ENCODE measurements at regions not wholly inside any gene's neighbourhood (a gene's known extent, or its start where the extent isn't known, plus 50 kb on each side); places are given as distances from the start of the nearest gene placed in this dataset.
A peak's percentile ranks its signal among the peaks of the same experiment; 100 is the strongest.

- DNase-seq (ENCODE audit: low spot score) = no peak
Observed at GRCh38 chr5:57785946-57786345, 303.3 kb upstream of the ACTBL2 start.

GRCh38 chr5:57784121-57784520 is 301.5 kb upstream of the ACTBL2 start:
- peak; percentile 27 for DNase-seq (ENCODE audit: low spot score)

GRCh38 chr5:57783693-57784092 is 301.1 kb upstream of the ACTBL2 start:
- DNase-seq (ENCODE audit: low spot score) = no peak

- no peak for DNase-seq (ENCODE audit: low spot score)
Observed at GRCh38 chr5:57780961-57781325, 298.3 kb upstream of the ACTBL2 start.

GRCh38 chr5:57780306-57780960 is 297.8 kb upstream of the ACTBL2 start:
- no peak for DNase-seq (ENCODE audit: low spot score)

GRCh38 chr5:57779383-57780223 is 297.0 kb upstream of the ACTBL2 start:
- peak; percentile 60 for DNase-seq (ENCODE audit: low spot score)

GRCh38 chr5:57778501-57779091 is 296.0 kb upstream of the ACTBL2 start:
- no peak for DNase-seq (ENCODE audit: low spot score)

GRCh38 chr5:57777174-57777581 is 294.6 kb upstream of the ACTBL2 start:
- no peak for DNase-seq (ENCODE audit: low spot score)

- no peak for DNase-seq (ENCODE audit: low spot score)
Observed at GRCh38 chr5:57776035-57776434, 293.4 kb upstream of the ACTBL2 start.

GRCh38 chr5:57774439-57774838 is 291.8 kb upstream of the ACTBL2 start:
- DNase-seq (ENCODE audit: low spot score) = no peak

- no peak for DNase-seq (ENCODE audit: low spot score)
Observed at GRCh38 chr5:57772512-57772911, 289.9 kb upstream of the ACTBL2 start.

GRCh38 chr5:57770039-57770438 is 287.4 kb upstream of the ACTBL2 start:
- DNase-seq (ENCODE audit: low spot score) = no peak

- DNase-seq (ENCODE audit: low spot score) = no peak
Observed at GRCh38 chr5:57768745-57769144, 286.1 kb upstream of the ACTBL2 start.

GRCh38 chr5:57764479-57765089 is 282.0 kb upstream of the ACTBL2 start:
- DNase-seq (ENCODE audit: low spot score) = no peak

GRCh38 chr5:57761513-57761912 is 278.9 kb upstream of the ACTBL2 start:
- DNase-seq (ENCODE audit: low spot score) = no peak

- DNase-seq (ENCODE audit: low spot score) = peak; percentile 22
Observed at GRCh38 chr5:57754616-57755015, 272.0 kb upstream of the ACTBL2 start.

- DNase-seq (ENCODE audit: low spot score) = no peak
Observed at GRCh38 chr5:57753446-57753845, 270.8 kb upstream of the ACTBL2 start.

GRCh38 chr5:57751710-57752109 is 269.1 kb upstream of the ACTBL2 start:
- no peak for DNase-seq (ENCODE audit: low spot score)

GRCh38 chr5:57750891-57751290 is 268.3 kb upstream of the ACTBL2 start:
- no peak for DNase-seq (ENCODE audit: low spot score)

GRCh38 chr5:57750282-57750681 is 267.7 kb upstream of the ACTBL2 start:
- no peak for DNase-seq (ENCODE audit: low spot score)

- peak; percentile 47 for DNase-seq (ENCODE audit: low spot score)
Observed at GRCh38 chr5:57749396-57749795, 266.8 kb upstream of the ACTBL2 start.

- DNase-seq (ENCODE audit: low spot score) = no peak
Observed at GRCh38 chr5:57745700-57746651, 263.4 kb upstream of the ACTBL2 start.

Data from GM03348 (cell line).